ENCODE measurements at regions not wholly inside any gene's neighbourhood (a gene's known extent, or its start where the extent isn't known, plus 50 kb on each side); places are given as distances from the start of the nearest gene placed in this dataset.
"Not testable (repeated sequence)": the region's sequence is repeated elsewhere in the genome, so short reads cannot be mapped to it uniquely, and the experiment has no call there.

GRCh38 chr6:119426619-119427018 lies 77.1 kb upstream of the MAN1A1 start:
- H2AFZ ChIP-seq (ENCODE audit: low read depth), result no peak overlapping the region
- H3K9ac ChIP-seq, result no peak overlapping the region
- no peak overlapping the region for H3K4me3 ChIP-seq (IDR thresholded peaks at IDR 0.05; ENCODE audit: insufficient read depth, low read depth, low read length)
- no peak overlapping the region for H3K4me2 ChIP-seq
- no peaks in the 10 kb centered on the region for H3K79me2 ChIP-seq (ENCODE audit: insufficient read depth, low read depth)
- no peaks in the 10 kb centered on the region for H3K4me1 ChIP-seq (ENCODE audit: low read depth, poor library complexity, severe bottlenecking)
- no peaks in the 10 kb centered on the region for H3K27me3 ChIP-seq (ENCODE audit: insufficient read depth, low read depth)
- no peaks in the 10 kb centered on the region for H3K36me3 ChIP-seq (ENCODE audit: insufficient read depth)
- no peak for TF ChIP-seq CTCF (conservative IDR thresholded peaks at IDR 0.05; ENCODE audit: low read depth, low read length)
- no peak overlapping the region for H3K27ac ChIP-seq
- H4K20me1 ChIP-seq (ENCODE audit: insufficient read depth), result no peaks in the 10 kb centered on the region

- Histone ChIP-seq H3K4me2 (no peak overlapping the region), H3K36me3 (ENCODE audit: insufficient read depth) (no peaks in the 10 kb centered on the region), H3K4me1 (ENCODE audit: low read depth, poor library complexity, severe bottlenecking) (no peaks in the 10 kb centered on the region), H3K79me2 (ENCODE audit: insufficient read depth, low read depth) (no peaks in the 10 kb centered on the region), H3K27ac (no peak overlapping the region), H2AFZ (ENCODE audit: low read depth) (no peak overlapping the region), H3K4me3 (IDR thresholded peaks at IDR 0.05; ENCODE audit: insufficient read depth, low read depth, low read length) (no peak overlapping the region), H3K27me3 (ENCODE audit: insufficient read depth, low read depth) (no peaks in the 10 kb centered on the region), H3K9ac (no peak overlapping the region), H4K20me1 (ENCODE audit: insufficient read depth) (no peaks in the 10 kb centered on the region)
- no peak for TF ChIP-seq CTCF (conservative IDR thresholded peaks at IDR 0.05; ENCODE audit: low read depth, low read length)
These were observed 74.4 kb upstream of the MAN1A1 start for GRCh38 chr6:119423996-119424395.

GRCh38 chr6:119418084-119418483 lies 68.5 kb upstream of the MAN1A1 start:
- H3K27me3 ChIP-seq (ENCODE audit: insufficient read depth, low read depth); H3K4me1 ChIP-seq (ENCODE audit: low read depth, poor library complexity, severe bottlenecking); H2AFZ ChIP-seq (ENCODE audit: low read depth); H3K4me2 ChIP-seq; H3K9ac ChIP-seq; H3K36me3 ChIP-seq (ENCODE audit: insufficient read depth); H3K79me2 ChIP-seq (ENCODE audit: insufficient read depth, low read depth); H4K20me1 ChIP-seq (ENCODE audit: insufficient read depth); H3K4me3 ChIP-seq (IDR thresholded peaks at IDR 0.05; ENCODE audit: insufficient read depth, low read depth, low read length); H3K27ac ChIP-seq: not testable (repeated sequence)

GRCh38 chr6:119407156-119407555 lies 57.6 kb upstream of the MAN1A1 start:
- Histone ChIP-seq H3K4me2 (no peak overlapping the region), H3K4me3 (IDR thresholded peaks at IDR 0.05; ENCODE audit: insufficient read depth, low read depth, low read length) (no peak overlapping the region), H3K79me2 (ENCODE audit: insufficient read depth, low read depth) (no peaks in the 10 kb centered on the region), H4K20me1 (ENCODE audit: insufficient read depth) (no peaks in the 10 kb centered on the region), H3K27me3 (ENCODE audit: insufficient read depth, low read depth) (no peaks in the 10 kb centered on the region), H2AFZ (ENCODE audit: low read depth) (no peak overlapping the region), H3K9ac (no peak overlapping the region), H3K4me1 (ENCODE audit: low read depth, poor library complexity, severe bottlenecking) (no peaks in the 10 kb centered on the region), H3K27ac (no peak overlapping the region), H3K36me3 (ENCODE audit: insufficient read depth) (no peaks in the 10 kb centered on the region)
- TF ChIP-seq CTCF (conservative IDR thresholded peaks at IDR 0.05; ENCODE audit: low read depth, low read length), result no peak

GRCh38 chr6:119405114-119405513 lies 55.6 kb upstream of the MAN1A1 start:
- not testable (repeated sequence) for H4K20me1 ChIP-seq (ENCODE audit: insufficient read depth); H3K36me3 ChIP-seq (ENCODE audit: insufficient read depth); H3K9ac ChIP-seq

More at GRCh38 chr6:119405114-119405513, 55.6 kb upstream of the MAN1A1 start:
- H3K4me3 ChIP-seq (IDR thresholded peaks at IDR 0.05; ENCODE audit: insufficient read depth, low read depth, low read length); H2AFZ ChIP-seq (ENCODE audit: low read depth); H3K27ac ChIP-seq; H3K27me3 ChIP-seq (ENCODE audit: insufficient read depth, low read depth); H3K4me2 ChIP-seq; H3K4me1 ChIP-seq (ENCODE audit: low read depth, poor library complexity, severe bottlenecking); H3K79me2 ChIP-seq (ENCODE audit: insufficient read depth, low read depth): not testable (repeated sequence)

Data from KMS-11 (cell line).